IMR-90 (cell line): ENCODE measurements at regions not wholly inside any gene's neighbourhood (a gene's known extent, or its start where the extent isn't known, plus 50 kb on each side); places are given as distances from the start of the nearest gene placed in this dataset.

Experiments used
- CEBPB ChIP-seq: IDR thresholded peaks from 2 replicates; pipeline ENCODE4 v1.6.1; 2012; ENCODE audit warnings: low read depth, low read length, improper control_type of control experiment
- MAFK ChIP-seq: IDR thresholded peaks from 2 replicates; pipeline ENCODE4 v1.6.1; 2012; ENCODE audit warnings: low read depth, low read length, improper control_type of control experiment
- POLR2A ChIP-seq: IDR thresholded peaks from 2 replicates; pipeline ENCODE4 v1.6.1; 2012; ENCODE audit warnings: mild to moderate bottlenecking, low read depth, low read length
- RAD21 ChIP-seq: IDR thresholded peaks from 2 replicates; pipeline ENCODE4 v1.6.1; 2012; ENCODE audit warnings: low read length, improper control_type of control experiment
- RCOR1 ChIP-seq: IDR thresholded peaks from 2 replicates; pipeline ENCODE4 v1.6.1; 2012; ENCODE audit warnings: mild to moderate bottlenecking, low read length, improper control_type of control experiment; ENCODE audit not compliant: insufficient replicate concordance
- SMC3 ChIP-seq: fragments of 150-350 bp; IDR thresholded peaks from 2 replicates; pipeline ENCODE4 v1.6.1; 2016; ENCODE audit warnings: low read depth, mild to moderate bottlenecking, antibody characterized with exemption, low read length, moderate library complexity
- TF ChIP-seq, protein P1 (sequence below): conservative IDR thresholded peaks from 2 replicates; pipeline ENCODE4 v1.5.1; 2012; ENCODE audit warnings: mild to moderate bottlenecking, low read depth, low read length, improper control_type of control experiment
- TF ChIP-seq, protein P2 (sequence below): fragments of 150-350 bp; IDR thresholded peaks from 2 replicates; pipeline ENCODE4 v1.6.1; 2016; ENCODE audit warnings: low read depth, mild to moderate bottlenecking, low read length, moderate library complexity, borderline replicate concordance

GRCh38 chr1:201594575-201595245 is 55.8 kb downstream of the NAV1 start:
- TF ChIP-seq, protein P1, sequence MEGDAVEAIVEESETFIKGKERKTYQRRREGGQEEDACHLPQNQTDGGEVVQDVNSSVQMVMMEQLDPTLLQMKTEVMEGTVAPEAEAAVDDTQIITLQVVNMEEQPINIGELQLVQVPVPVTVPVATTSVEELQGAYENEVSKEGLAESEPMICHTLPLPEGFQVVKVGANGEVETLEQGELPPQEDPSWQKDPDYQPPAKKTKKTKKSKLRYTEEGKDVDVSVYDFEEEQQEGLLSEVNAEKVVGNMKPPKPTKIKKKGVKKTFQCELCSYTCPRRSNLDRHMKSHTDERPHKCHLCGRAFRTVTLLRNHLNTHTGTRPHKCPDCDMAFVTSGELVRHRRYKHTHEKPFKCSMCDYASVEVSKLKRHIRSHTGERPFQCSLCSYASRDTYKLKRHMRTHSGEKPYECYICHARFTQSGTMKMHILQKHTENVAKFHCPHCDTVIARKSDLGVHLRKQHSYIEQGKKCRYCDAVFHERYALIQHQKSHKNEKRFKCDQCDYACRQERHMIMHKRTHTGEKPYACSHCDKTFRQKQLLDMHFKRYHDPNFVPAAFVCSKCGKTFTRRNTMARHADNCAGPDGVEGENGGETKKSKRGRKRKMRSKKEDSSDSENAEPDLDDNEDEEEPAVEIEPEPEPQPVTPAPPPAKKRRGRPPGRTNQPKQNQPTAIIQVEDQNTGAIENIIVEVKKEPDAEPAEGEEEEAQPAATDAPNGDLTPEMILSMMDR, result no peak
- TF ChIP-seq RCOR1 (no peak), RAD21 (no peak), MAFK (no peak), CEBPB (no peak), SMC3 (no peak), POLR2A (no peak)
- TF ChIP-seq, protein P2, sequence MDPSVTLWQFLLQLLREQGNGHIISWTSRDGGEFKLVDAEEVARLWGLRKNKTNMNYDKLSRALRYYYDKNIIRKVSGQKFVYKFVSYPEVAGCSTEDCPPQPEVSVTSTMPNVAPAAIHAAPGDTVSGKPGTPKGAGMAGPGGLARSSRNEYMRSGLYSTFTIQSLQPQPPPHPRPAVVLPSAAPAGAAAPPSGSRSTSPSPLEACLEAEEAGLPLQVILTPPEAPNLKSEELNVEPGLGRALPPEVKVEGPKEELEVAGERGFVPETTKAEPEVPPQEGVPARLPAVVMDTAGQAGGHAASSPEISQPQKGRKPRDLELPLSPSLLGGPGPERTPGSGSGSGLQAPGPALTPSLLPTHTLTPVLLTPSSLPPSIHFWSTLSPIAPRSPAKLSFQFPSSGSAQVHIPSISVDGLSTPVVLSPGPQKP, result no peak
